Smooth muscle cell of the brain vasculature (primary cell): ENCODE measurements at regions not wholly inside any gene's neighbourhood (a gene's known extent, or its start where the extent isn't known, plus 50 kb on each side); places are given as distances from the start of the nearest gene placed in this dataset.

ENCODE experiments used
- DNase-seq: peaks from one replicate; pipeline ENCODE4 v3.0.0-alpha.2; 2012; ENCODE audit warnings: low read depth, low spot score

DNA sequence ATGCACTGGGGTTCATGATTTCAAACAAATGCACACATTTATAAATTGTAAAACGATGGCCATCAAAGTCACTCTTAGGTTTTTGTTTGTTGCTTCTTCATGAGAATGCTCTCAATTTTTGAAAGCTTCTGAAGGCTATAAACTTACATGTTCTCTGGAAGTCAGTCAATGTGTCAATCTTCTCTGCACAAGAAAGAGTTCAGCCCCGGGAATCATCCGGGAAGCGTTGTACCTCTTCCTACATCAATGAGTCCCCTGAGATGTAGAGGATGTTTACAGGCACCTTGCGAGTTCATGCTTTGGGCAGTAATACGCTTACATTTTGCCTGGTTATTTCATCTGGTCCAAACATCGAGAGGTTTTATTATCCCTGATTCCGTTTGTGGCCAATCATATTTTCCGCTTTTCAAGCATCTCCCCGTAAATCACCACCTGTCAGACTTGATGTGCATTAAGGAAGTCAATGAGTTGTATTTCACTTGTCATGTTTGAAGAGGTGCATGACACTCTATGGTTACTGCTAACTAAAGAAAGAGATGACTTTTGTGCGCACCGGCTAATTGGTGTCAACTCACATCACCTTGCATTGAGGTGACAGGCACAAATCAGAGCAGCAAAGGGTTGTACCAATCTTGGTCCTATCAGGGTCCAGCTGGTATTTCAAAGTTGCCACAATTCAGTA, 750.7 kb downstream of the SORCS3 start:
- no peak for DNase-seq

DNA sequence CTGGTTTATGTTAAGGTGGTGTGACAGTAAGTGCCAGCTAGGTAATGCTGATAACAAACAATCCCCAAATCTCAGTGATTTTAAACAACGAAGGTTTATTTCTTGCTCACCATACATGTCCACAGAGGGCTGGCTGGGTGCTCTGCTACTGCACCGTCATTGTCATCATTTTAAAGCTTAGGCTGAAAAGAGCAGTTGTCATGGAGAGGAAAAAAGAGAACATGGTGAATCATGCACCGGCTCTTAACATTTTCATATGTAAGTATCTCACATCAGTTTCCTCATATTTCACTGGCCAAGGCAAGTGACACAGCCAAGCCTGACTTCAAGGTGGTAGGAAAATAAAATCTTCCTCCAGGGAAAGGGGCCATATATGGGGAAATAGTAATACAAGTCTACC, 746.9 kb downstream of the SORCS3 start:
- no peak for DNase-seq

DNA sequence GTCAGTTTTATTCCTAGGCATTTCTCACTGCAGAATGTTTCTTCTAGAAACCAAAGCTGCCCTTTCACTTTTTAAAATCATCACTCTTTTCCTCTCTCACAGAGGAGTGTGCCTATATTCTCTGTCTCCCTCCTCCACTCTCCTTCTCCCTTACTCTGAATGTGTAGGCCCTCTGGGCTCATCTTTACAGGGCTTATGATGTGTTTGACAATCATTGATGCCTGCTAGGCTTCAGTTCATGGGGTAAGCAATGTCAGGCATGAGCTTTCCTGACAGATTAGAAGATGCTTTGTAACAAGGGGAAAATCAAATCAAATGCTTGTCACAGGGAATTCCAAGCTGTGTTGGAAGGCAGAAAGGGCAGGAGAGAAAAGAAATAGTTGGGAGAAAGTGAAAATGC, 742.9 kb downstream of the SORCS3 start:
- no peak for DNase-seq

DNA sequence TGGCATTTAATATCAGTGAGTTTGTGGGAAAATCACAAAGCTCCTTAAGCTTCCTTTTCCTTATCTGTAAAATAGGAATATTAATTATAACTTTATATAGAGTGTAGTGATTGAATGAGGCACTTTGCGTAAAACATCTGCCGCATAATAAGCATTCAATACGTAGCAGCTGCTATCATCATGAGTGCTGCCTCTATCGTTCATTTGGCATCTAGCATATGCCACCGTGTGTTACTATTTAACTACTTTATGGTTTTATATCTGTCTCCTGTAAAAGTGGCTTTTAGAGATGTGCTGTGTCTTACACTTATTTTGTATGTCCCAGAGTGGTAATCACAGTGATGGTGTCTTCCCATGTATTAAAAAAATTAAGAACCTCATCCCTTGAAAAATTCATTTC, 729.6 kb downstream of the SORCS3 start:
- no peak for DNase-seq

DNA sequence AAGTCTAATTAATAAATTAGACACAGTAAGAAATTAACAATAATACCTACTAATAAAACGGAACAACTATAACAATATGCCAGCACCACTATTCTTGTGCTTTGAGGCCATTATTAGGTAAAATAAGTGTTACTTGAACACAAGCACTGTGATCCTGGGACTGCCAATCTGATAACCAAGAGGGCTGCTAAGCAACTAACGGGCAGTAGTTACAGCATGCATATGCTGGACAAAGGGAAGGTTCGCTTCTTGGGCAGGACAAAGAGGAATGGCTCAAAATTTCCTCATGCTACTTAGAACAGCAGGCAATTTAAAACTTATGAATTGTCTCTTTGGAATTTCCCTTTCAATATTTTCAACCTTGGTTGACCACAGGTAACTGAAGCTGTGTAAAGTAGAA, 718.6 kb downstream of the SORCS3 start:
- DNase-seq = no peak

DNA sequence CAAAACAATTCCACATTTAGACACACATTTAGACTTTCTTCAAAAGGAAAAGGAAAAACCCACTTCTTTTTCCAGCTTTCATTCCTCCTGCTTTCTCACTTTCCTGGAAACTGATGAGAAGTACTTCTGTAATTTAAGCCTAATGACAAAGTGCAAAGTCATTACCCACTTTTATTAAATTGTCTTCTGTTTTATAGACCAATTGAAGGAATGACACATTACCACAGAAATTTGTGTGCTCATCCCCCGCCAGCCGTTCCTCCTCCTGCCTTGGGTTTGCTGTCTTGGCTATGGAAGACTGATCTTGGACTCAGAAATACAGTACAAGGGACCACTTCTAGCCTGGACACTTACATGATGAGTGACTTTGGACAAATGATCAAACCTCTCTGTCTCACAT, 717.8 kb downstream of the SORCS3 start:
- DNase-seq = no peak

DNA sequence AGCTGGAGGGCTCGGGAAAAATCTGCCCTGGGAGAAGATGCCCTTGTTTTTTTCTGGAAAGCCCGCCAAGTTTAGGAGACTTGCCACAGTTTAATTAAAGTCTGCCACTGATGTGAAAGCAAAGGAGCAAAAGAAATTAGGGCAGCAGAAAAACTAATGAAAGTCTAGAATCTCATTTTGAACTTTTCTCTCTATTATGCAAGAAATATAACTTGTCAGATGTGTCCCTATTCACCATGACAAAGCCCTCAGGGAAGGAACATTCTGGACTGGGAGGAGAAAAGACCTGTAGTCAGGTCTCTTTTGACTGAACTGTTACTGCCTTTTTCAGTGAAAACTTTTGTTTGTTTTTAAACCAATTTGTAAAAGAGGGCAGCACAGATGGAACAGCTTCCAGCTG, 715.5 kb downstream of the SORCS3 start:
- no peak for DNase-seq

DNA sequence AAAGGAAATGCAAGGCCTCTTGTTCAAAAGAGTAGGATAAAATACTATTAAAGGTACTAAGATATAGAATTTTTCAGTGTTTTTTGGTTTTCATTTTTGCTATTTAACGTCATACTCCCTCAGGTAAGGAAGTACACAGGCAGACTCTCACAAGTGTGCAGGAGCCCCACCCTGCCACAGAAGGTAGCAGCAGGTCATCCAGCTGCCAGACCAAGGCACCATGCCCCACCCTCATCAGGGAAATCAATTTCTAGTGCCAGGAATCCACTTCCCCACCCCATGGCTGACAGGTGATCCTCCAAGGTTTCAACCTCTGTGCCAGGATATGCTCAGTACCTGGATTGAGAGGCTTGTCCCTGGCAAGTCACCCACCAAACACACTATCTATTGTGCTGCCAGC, 712.9 kb downstream of the SORCS3 start:
- DNase-seq = no peak

DNA sequence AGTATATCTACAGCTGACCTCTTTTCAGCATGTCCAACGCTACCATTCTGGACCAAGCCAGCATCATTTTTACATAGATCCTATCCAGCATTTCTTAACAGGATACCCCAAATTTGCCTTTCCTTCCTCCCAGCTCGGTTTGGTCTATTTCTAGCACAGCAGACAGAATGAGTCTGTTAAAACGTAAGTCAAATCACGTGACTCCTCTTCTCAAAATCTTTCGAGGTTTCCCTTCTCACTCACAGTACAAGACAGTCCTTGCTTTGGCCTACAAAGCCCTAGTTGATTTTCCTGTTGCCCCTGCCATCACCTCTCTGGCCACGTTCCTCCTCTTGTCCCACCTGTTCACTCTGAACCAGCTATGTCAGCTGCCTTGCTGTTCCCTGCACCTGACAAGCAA, 711.7 kb downstream of the SORCS3 start:
- DNase-seq = no peak

DNA sequence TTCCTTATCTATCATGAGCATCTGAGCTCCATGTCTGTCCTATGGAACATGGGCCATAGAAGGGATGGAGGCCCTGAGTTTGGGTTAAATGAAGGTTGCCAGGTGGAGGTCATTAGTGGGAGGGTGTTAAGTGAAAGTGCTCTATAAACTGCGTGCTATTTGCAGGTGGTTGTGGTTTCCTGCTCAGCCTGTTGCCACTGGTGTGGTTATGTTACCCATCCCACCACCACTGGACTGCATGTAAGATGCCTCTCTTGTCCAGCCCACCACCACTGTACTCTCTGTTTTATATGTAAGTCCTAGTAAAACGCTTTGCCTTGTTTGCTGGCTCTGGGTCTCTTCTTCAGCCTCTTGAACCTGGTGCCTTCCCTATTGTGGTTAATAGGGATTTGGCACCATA, 711.2 kb downstream of the SORCS3 start:
- no peak for DNase-seq

DNA sequence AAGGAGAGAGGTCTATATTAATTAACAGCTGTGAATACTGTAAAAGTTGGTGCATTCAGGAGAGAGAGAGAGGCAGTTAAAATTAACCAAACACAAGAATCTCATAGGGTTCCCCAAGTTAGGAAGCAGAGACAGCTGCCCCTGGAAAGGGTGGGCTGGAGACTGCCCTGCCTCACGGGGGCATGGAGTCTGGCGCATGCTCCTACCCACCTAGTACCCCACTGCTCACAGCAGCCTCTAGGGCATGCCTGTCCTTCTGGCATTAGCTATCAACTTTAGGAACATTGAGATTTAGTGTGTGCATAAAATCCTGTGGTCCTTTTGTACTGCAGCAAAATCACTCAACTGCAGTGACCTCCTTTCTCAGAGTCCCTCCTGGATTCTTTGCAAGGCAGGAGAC, 710.1 kb downstream of the SORCS3 start:
- DNase-seq = no peak

DNA sequence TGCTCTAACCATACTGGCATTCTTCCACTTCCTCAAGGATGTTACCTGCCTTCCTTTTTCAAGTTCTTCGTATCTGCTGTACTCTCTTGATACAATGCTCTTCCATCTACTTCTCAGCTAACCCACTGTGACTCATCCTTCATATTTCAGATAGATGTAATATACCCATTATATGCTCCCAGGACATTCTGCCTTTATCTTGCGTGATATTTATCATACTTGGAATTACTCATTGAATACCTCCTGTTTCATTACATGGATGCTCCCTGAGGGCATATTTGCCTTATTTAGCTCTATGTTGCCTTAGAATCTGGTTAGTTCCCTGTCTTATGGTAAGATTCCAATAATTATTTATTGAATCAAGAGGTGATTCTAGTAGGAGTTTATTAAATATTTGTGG, 706.4 kb downstream of the SORCS3 start:
- DNase-seq = no peak

DNA sequence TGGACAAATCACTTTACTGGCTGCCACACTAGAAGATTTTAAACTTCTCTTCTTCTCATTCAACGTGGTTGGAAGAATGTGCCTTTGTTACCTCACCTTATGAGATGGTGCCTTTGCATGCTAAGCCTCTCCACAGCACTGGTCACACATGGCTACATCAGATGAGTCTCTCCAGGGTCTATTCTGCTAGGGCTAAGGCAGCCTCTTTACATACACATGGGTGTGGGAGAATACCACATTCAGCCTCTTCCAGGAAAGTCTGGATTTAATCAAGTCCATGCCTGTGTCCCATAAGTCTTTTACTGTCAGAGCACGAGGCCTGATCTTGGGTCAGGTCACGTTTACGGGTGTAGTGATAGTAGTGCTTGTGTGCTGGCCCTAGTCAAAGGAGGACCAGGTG, 701.5 kb downstream of the SORCS3 start:
- DNase-seq = no peak

DNA sequence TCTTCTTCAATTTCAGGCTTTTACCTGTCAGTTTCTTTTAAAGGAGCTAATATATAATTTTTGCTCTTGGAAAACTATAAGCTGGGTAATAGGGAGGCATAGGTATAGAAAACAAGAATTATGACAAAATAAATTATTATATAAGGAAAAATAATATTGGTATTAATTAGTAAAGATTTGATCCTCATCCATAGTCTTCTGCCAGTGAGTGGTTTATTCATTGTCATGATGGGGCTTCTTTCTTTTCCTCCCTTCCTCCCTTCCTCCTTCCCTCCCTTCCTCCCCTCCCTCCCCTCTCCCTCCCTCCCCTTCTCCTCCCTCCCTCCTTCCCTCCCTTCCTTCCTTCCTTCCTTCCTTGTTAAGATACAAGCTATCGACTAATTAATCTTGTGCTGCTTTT, 698.6 kb downstream of the SORCS3 start:
- no peak for DNase-seq

DNA sequence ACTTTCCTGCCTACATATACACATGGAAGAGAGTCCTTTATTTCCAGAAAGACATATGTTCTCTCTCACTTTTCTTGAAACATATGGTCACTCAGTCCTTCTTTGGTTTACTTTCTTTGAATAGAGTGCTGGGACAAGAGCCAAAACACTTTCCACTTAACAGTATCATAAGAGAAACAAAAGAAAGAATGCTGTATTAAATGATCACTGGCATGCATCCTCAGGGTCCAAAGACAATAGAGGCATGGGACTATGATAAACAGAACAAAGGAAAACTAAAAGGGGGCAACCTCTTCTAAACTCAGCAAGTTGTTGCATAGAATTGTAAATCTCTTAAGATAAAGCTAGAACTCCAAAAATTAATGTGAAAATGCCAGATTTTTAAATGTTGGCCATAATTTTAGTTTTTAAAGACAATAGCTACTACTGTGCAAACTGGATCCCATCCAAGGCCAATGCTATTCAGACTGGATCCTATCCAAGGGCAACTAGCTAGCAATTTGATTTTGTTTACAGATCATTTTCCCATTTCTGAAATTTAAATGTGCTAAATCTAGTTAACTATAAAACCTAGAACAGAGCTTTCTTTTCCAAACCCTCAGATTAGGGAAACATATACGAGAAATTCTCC, 687.5 kb downstream of the SORCS3 start:
- no peak for DNase-seq
